MCF 10A (cell line): ENCODE measurements at regions not wholly inside any gene's neighbourhood (a gene's known extent, or its start where the extent isn't known, plus 50 kb on each side); places are given as distances from the start of the nearest gene placed in this dataset.

ENCODE experiments used
- BruUV-seq: library from RNA; stranded (reverse); fragments of 400-500 nt; replicated peaks from 2 replicates; lab custom pipeline; 2021; lab: Mats Ljungman, UMichigan
- CTCF ChIA-PET: fragments of 300-600 bp; sonication (Branson Sonifier 250); formaldehyde crosslinking; extraction: SDS; loops from one replicate; lab custom pipeline; 2021; ENCODE audit warnings: antibody characterized with exemption, inconsistent platforms; lab: Yijun Ruan, JAX
- POLR2A ChIA-PET: fragments of 300-600, 350-650 bp; sonication (Branson Sonifier 250); formaldehyde crosslinking; extraction: SDS; loops from one replicate; lab custom pipeline; 2020; ENCODE audit warnings: antibody characterized with exemption, inconsistent platforms; lab: Yijun Ruan, JAX
- DNase-seq: peaks from one replicate; pipeline ENCODE4 v3.0.0-alpha.2; 2018; ENCODE audit not compliant: unreplicated experiment
- H3K27ac Mint-ChIP-seq: one replicate; pipeline ENCODE4 v1.8.0; 2022; ENCODE audit warnings: mild to moderate bottlenecking, low read depth, mixed read lengths; ENCODE audit not compliant: unreplicated experiment
- H3K27me3 Mint-ChIP-seq: one replicate; pipeline ENCODE4 v1.8.0; 2022; ENCODE audit warnings: mixed read lengths; ENCODE audit not compliant: insufficient read depth, unreplicated experiment
- H3K36me3 Mint-ChIP-seq: one replicate; pipeline ENCODE4 v1.8.0; 2022; ENCODE audit warnings: mild to moderate bottlenecking, moderate library complexity, mixed read lengths; ENCODE audit not compliant: insufficient read depth, unreplicated experiment
- H3K4me1 Mint-ChIP-seq: one replicate; pipeline ENCODE4 v1.8.0; 2022; ENCODE audit warnings: mixed read lengths; ENCODE audit not compliant: insufficient read depth, unreplicated experiment
- H3K4me3 Mint-ChIP-seq: one replicate; pipeline ENCODE4 v1.8.0; 2022; ENCODE audit warnings: mild to moderate bottlenecking, moderate library complexity, mixed read lengths; ENCODE audit not compliant: unreplicated experiment
- H3K9me3 Mint-ChIP-seq: one replicate; pipeline ENCODE4 v1.8.0; 2022; ENCODE audit warnings: mixed read lengths; ENCODE audit not compliant: unreplicated experiment
- CTCF ChIP-seq: fragments of 200-600 bp; IDR thresholded peaks from one replicate; pipeline ENCODE4 v1.8.0; 2022; ENCODE audit warnings: antibody characterized with exemption, mild to moderate bottlenecking; ENCODE audit not compliant: unreplicated experiment
- intact Hi-C: fragments of 100-400 bp; cut with micrococcal nuclease; formaldehyde crosslinking; loops from 2 replicates; pipeline ENCODE4 v1.14.1; 2022

GRCh38 chr9:86600977-86601376 lies 246.8 kb upstream of the TUT7 start:
- H3K9me3 Mint-ChIP-seq: no peaks in the 10 kb centered on the region
- DNase-seq: no peak
- no peaks in the 10 kb centered on the region for H3K36me3 Mint-ChIP-seq
- no peak overlapping the region for H3K27ac Mint-ChIP-seq
- H3K4me3 Mint-ChIP-seq: no peak overlapping the region
- H3K27me3 Mint-ChIP-seq: no peaks in the 10 kb centered on the region
- no TSS peak for BruUV-seq
- peaks cover 16% of the 10 kb centered on the region for H3K4me1 Mint-ChIP-seq
- ChIA-PET POLR2A (interaction anchor here (0.8 to 2.1 kb wide), 4 partner anchors 12 to 141 kb away, joined by 3 to 9 read pairs (median 4); no protein-coding TSS in a partner anchor), CTCF (no interaction called here)
- intact Hi-C loops: no loop called here
- TF ChIP-seq CTCF: no peak

- no peaks in the 10 kb centered on the region for H3K27me3 Mint-ChIP-seq
- POLR2A ChIA-PET: interaction anchor here (0.5 to 2.1 kb wide), 3 partner anchors 13 to 343 kb away, joined by 3 to 6 read pairs (median 3); no protein-coding TSS in a partner anchor
These were observed 246.1 kb upstream of the TUT7 start for GRCh38 chr9:86600291-86600690.

GRCh38 chr9:86599561-86599960 lies 245.4 kb upstream of the TUT7 start:
- ChIA-PET CTCF (interaction anchor here (0.6 kb wide), 1 partner anchor 30 kb away, joined by 4 read pairs; no protein-coding TSS in a partner anchor), POLR2A (interaction anchor here (0.5 to 0.7 kb wide), 3 partner anchors 36 to 344 kb away, joined by 3 read pairs; no protein-coding TSS in a partner anchor)
- Mint-ChIP-seq H3K4me3 (no peak overlapping the region), H3K36me3 (no peaks in the 10 kb centered on the region), H3K27me3 (no peaks in the 10 kb centered on the region), H3K9me3 (no peaks in the 10 kb centered on the region), H3K27ac (no peak overlapping the region), H3K4me1 (peaks cover 16% of the 10 kb centered on the region)
- TF ChIP-seq CTCF: no peak
- BruUV-seq: no TSS peak
- intact Hi-C loops: no loop called here
- DNase-seq: no peak

More at GRCh38 chr9:86600291-86600690, 246.1 kb upstream of the TUT7 start:
- DNase-seq: peak; percentile 75
- TF ChIP-seq CTCF: no peak
- intact Hi-C loops: no loop called here
- Mint-ChIP-seq H3K4me1 (peaks cover 16% of the 10 kb centered on the region), H3K4me3 (no peak overlapping the region), H3K27ac (no peak overlapping the region), H3K9me3 (no peaks in the 10 kb centered on the region), H3K36me3 (no peaks in the 10 kb centered on the region)
- BruUV-seq: no TSS peak
- CTCF ChIA-PET: interaction anchor here (0.5 to 0.7 kb wide), 2 partner anchors 179 to 1902 kb away, joined by 3 to 4 read pairs; no protein-coding TSS in a partner anchor

- intact Hi-C loops: no loop called here
- BruUV-seq: no TSS peak
- H3K4me3 Mint-ChIP-seq: no peak overlapping the region
- POLR2A ChIA-PET: interaction anchor here (0.7 kb wide), 1 partner anchor 69 kb away, joined by 3 read pairs; no protein-coding TSS in a partner anchor
- no peak for DNase-seq
- H3K36me3 Mint-ChIP-seq: no peaks in the 10 kb centered on the region
- peaks cover 16% of the 10 kb centered on the region for H3K4me1 Mint-ChIP-seq
- H3K27me3 Mint-ChIP-seq: no peaks in the 10 kb centered on the region
- TF ChIP-seq CTCF: no peak
- CTCF ChIA-PET: no interaction called here
- H3K27ac Mint-ChIP-seq: no peak overlapping the region
- H3K9me3 Mint-ChIP-seq: no peaks in the 10 kb centered on the region
These were observed 244.4 kb upstream of the TUT7 start for GRCh38 chr9:86598411-86599239.
